Neural cell (in vitro differentiated cells): ENCODE measurements at regions not wholly inside any gene's neighbourhood (a gene's known extent, or its start where the extent isn't known, plus 50 kb on each side); places are given as distances from the start of the nearest gene placed in this dataset.

Experiments used
- H2AFZ ChIP-seq: fragments of 200-600, 300-800 bp; sonication (generic), shearing (Covaris generic); 2 replicates; pipeline ENCODE4 v1.6.0; 2014; ENCODE audit warnings: low read depth, mild to moderate bottlenecking, antibody characterized with exemption, low read length, moderate library complexity
- H3F3A ChIP-seq: fragments of 200-600 bp; shearing (Covaris generic); 2 replicates; pipeline ENCODE4 v1.6.1; 2016; ENCODE audit warnings: mild to moderate bottlenecking, moderate library complexity, mixed read lengths, antibody characterized with exemption, low read length; ENCODE audit not compliant: insufficient read depth, poor library complexity, severe bottlenecking
- H3K27ac ChIP-seq: fragments of 200-600, 300-800 bp; sonication (generic), shearing (Covaris generic); 2 replicates; pipeline ENCODE4 v1.5.1; 2014; ENCODE audit warnings: mild to moderate bottlenecking, low read length, moderate library complexity
- H3K27me3 ChIP-seq: fragments of 300-800, 200-600 bp; sonication (generic), shearing (Covaris generic); 2 replicates; pipeline ENCODE4 v1.6.0; 2014; ENCODE audit warnings: mild to moderate bottlenecking, low read depth, low read length, moderate library complexity; ENCODE audit not compliant: insufficient read depth
- H3K36me3 ChIP-seq: fragments of 300-800, 200-600 bp; sonication (generic), shearing (Covaris generic); 2 replicates; pipeline ENCODE4 v1.5.1; 2014; ENCODE audit warnings: mild to moderate bottlenecking, antibody characterized with exemption, low read length, moderate library complexity; ENCODE audit not compliant: insufficient read depth
- H3K4me2 ChIP-seq: fragments of 300-800, 200-600 bp; sonication (generic), shearing (Covaris generic); 2 replicates; pipeline ENCODE4 v1.6.0; 2014; ENCODE audit warnings: mild to moderate bottlenecking, low read length
- H3K4me3 ChIP-seq: fragments of 300-800, 200-600 bp; sonication (generic), shearing (Covaris generic); 2 replicates; pipeline ENCODE4 v1.5.1; 2014; ENCODE audit warnings: mild to moderate bottlenecking, low read length, moderate library complexity
- H3K79me2 ChIP-seq: fragments of 200-600 bp; shearing (Covaris generic); replicated peaks from 2 replicates; pipeline ENCODE4 v1.6.0; 2014; ENCODE audit warnings: mild to moderate bottlenecking, low read length, moderate library complexity; ENCODE audit not compliant: insufficient read depth
- H3K9ac ChIP-seq: fragments of 300-800, 200-600 bp; sonication (generic), shearing (Covaris generic); 2 replicates; pipeline ENCODE4 v1.6.1; 2016; ENCODE audit warnings: mild to moderate bottlenecking, low read length, mixed read lengths
- H3K9me2 ChIP-seq: fragments of 200-600 bp; shearing (Covaris generic); 2 replicates; pipeline ENCODE4 v1.6.1; 2016; ENCODE audit warnings: mild to moderate bottlenecking, low read length, mixed read lengths; ENCODE audit not compliant: insufficient read depth
- H3K9me3 ChIP-seq: fragments of 200-600, 300-800 bp; sonication (generic), shearing (Covaris generic); 2 replicates; pipeline ENCODE4 v1.6.1; 2016; ENCODE audit warnings: mild to moderate bottlenecking, mixed run types, low read length, moderate library complexity, mixed read lengths
- H4K20me1 ChIP-seq: fragments of 200-600 bp; shearing (Covaris generic); 2 replicates; pipeline ENCODE4 v1.6.1; 2016; ENCODE audit warnings: mild to moderate bottlenecking, mixed run types; ENCODE audit not compliant: insufficient read depth
- EP300 ChIP-seq: fragments of 450-650 bp; conservative IDR thresholded peaks from 2 replicates; pipeline ENCODE4 v1.6.1; 2014; ENCODE audit warnings: antibody characterized with exemption, mild to moderate bottlenecking, moderate library complexity; ENCODE audit not compliant: poor library complexity, severe bottlenecking
- EZH2 ChIP-seq: fragments of 200-600, 300-800 bp; shearing (Covaris generic), sonication (generic); IDR thresholded peaks from 2 replicates; pipeline ENCODE4 v1.6.1; 2014; ENCODE audit warnings: antibody characterized with exemption, low read length, borderline replicate concordance, mild to moderate bottlenecking; ENCODE audit not compliant: insufficient read depth, poor library complexity, severe bottlenecking
- MXI1 ChIP-seq: fragments of 450-650 bp; conservative IDR thresholded peaks from 2 replicates; pipeline ENCODE4 v1.6.1; 2014; ENCODE audit warnings: antibody characterized with exemption, mild to moderate bottlenecking; ENCODE audit not compliant: poor library complexity, severe bottlenecking
- POLR2AphosphoS5 ChIP-seq: IDR thresholded peaks from 2 replicates; pipeline ENCODE4 v1.6.1; 2012
- RAD21 ChIP-seq: fragments of 450-650 bp; conservative IDR thresholded peaks from 2 replicates; pipeline ENCODE4 v1.6.1; 2014; ENCODE audit warnings: antibody characterized with exemption, mild to moderate bottlenecking, moderate library complexity
- SMC3 ChIP-seq: fragments of 450-650 bp; conservative IDR thresholded peaks from 2 replicates; pipeline ENCODE4 v1.6.1; 2014; ENCODE audit warnings: antibody characterized with exemption, mild to moderate bottlenecking, moderate library complexity; ENCODE audit not compliant: poor library complexity
- TAF1 ChIP-seq: IDR thresholded peaks from 2 replicates; pipeline ENCODE4 v1.6.1; 2012; ENCODE audit warnings: low read depth
- TF ChIP-seq, protein P1 (sequence below): fragments of 450-650 bp; IDR thresholded peaks from 2 replicates; pipeline ENCODE4 v1.5.1; 2014; ENCODE audit warnings: antibody characterized with exemption, mild to moderate bottlenecking, moderate library complexity; ENCODE audit not compliant: poor library complexity, severe bottlenecking
- TF ChIP-seq, protein P2 (sequence below): IDR thresholded peaks from 2 replicates; pipeline ENCODE4 v1.6.1; 2012; ENCODE audit warnings: borderline replicate concordance

DNA sequence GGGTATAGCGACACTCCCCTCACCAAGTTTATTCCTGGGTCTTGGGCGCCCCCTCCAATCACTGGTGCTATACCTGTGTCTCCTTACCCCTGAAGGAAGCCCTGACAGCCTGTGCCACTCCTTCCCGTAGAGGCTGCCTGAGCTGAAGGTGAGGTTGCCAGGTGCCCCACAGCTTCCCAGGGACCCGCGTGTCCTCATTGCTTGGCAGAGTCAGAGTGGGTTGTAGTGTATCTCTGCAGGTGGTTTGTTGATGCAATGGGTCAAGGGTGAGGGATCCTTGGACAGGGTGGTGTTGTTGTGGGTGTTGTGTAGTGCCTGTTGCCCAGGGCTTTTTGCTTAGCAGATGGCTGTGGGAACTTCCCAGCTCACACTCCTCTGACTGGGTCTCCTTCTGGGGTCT is 438.7 kb upstream of the FSIP2 start:
- H4K20me1 ChIP-seq: no peaks in the 10 kb centered on the region
- H3K9ac ChIP-seq: no peak overlapping the region
- H2AFZ ChIP-seq: no peak overlapping the region
- H3F3A ChIP-seq: no peaks in the 10 kb centered on the region
- H3K9me3 ChIP-seq: peaks cover 5% of the 10 kb centered on the region
- H3K27me3 ChIP-seq: no peaks in the 10 kb centered on the region
- H3K9me2 ChIP-seq: no peaks in the 10 kb centered on the region
- H3K4me2 ChIP-seq: no peak overlapping the region
- H3K79me2 ChIP-seq: no peaks in the 10 kb centered on the region
- TF ChIP-seq, protein P1, sequence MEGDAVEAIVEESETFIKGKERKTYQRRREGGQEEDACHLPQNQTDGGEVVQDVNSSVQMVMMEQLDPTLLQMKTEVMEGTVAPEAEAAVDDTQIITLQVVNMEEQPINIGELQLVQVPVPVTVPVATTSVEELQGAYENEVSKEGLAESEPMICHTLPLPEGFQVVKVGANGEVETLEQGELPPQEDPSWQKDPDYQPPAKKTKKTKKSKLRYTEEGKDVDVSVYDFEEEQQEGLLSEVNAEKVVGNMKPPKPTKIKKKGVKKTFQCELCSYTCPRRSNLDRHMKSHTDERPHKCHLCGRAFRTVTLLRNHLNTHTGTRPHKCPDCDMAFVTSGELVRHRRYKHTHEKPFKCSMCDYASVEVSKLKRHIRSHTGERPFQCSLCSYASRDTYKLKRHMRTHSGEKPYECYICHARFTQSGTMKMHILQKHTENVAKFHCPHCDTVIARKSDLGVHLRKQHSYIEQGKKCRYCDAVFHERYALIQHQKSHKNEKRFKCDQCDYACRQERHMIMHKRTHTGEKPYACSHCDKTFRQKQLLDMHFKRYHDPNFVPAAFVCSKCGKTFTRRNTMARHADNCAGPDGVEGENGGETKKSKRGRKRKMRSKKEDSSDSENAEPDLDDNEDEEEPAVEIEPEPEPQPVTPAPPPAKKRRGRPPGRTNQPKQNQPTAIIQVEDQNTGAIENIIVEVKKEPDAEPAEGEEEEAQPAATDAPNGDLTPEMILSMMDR: no peak
- TF ChIP-seq MXI1 (no peak), POLR2AphosphoS5 (no peak), EZH2 (no peak), EP300 (no peak), TAF1 (no peak), RAD21 (no peak), SMC3 (no peak)
- TF ChIP-seq, protein P2, sequence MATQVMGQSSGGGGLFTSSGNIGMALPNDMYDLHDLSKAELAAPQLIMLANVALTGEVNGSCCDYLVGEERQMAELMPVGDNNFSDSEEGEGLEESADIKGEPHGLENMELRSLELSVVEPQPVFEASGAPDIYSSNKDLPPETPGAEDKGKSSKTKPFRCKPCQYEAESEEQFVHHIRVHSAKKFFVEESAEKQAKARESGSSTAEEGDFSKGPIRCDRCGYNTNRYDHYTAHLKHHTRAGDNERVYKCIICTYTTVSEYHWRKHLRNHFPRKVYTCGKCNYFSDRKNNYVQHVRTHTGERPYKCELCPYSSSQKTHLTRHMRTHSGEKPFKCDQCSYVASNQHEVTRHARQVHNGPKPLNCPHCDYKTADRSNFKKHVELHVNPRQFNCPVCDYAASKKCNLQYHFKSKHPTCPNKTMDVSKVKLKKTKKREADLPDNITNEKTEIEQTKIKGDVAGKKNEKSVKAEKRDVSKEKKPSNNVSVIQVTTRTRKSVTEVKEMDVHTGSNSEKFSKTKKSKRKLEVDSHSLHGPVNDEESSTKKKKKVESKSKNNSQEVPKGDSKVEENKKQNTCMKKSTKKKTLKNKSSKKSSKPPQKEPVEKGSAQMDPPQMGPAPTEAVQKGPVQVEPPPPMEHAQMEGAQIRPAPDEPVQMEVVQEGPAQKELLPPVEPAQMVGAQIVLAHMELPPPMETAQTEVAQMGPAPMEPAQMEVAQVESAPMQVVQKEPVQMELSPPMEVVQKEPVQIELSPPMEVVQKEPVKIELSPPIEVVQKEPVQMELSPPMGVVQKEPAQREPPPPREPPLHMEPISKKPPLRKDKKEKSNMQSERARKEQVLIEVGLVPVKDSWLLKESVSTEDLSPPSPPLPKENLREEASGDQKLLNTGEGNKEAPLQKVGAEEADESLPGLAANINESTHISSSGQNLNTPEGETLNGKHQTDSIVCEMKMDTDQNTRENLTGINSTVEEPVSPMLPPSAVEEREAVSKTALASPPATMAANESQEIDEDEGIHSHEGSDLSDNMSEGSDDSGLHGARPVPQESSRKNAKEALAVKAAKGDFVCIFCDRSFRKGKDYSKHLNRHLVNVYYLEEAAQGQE: no peak
- H3K36me3 ChIP-seq: peaks cover 4% of the 10 kb centered on the region
- no peak overlapping the region for H3K27ac ChIP-seq
- no peak overlapping the region for H3K4me3 ChIP-seq

DNA sequence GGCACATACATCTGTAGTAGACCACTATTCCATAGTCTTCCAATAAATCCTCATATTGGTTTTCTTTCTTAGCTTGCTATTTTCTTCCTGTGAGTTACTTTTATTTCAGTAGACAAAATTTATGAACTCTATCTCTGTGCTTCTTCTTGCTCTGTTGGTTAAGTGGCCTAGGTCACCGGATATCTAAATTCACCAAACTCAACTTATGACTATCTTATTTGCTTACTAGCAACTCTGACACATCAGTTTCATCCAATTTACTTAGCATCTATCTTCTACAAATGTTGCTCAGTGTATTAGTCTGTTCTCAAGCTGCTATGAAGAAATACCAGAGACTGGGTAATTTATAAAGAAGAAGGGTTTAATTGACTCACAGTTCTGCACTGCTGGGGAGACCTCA is 432.5 kb upstream of the FSIP2 start:
- Histone ChIP-seq H3K36me3 (peaks cover 4% of the 10 kb centered on the region), H4K20me1 (no peaks in the 10 kb centered on the region), H3K27me3 (no peaks in the 10 kb centered on the region), H3K79me2 (no peaks in the 10 kb centered on the region), H3K9me2 (no peaks in the 10 kb centered on the region), H3F3A (no peaks in the 10 kb centered on the region), H3K4me2 (no peak overlapping the region), H3K9me3 (peaks cover 5% of the 10 kb centered on the region), H3K27ac (no peak overlapping the region), H2AFZ (no peak overlapping the region), H3K9ac (no peak overlapping the region), H3K4me3 (no peak overlapping the region)
- TF ChIP-seq, protein P1: no peak
- no peak for TF ChIP-seq MXI1
- TF ChIP-seq, protein P2: no peak
- no peak for TF ChIP-seq TAF1
- no peak for TF ChIP-seq RAD21
- TF ChIP-seq EZH2: no peak
- TF ChIP-seq POLR2AphosphoS5: no peak
- no peak for TF ChIP-seq EP300
- no peak for TF ChIP-seq SMC3
